IMR-90 (cell line): ENCODE measurements at regions not wholly inside any gene's neighbourhood (a gene's known extent, or its start where the extent isn't known, plus 50 kb on each side); places are given as distances from the start of the nearest gene placed in this dataset.

Experiments
- BHLHE40 ChIP-seq: fragments of 150-350 bp; IDR thresholded peaks from 2 replicates; pipeline ENCODE4 v1.6.1; 2016; ENCODE audit warnings: mild to moderate bottlenecking, low read depth, low read length
- CEBPB ChIP-seq: IDR thresholded peaks from 2 replicates; pipeline ENCODE4 v1.6.1; 2012; ENCODE audit warnings: low read depth, low read length, improper control_type of control experiment
- CHD1 ChIP-seq: IDR thresholded peaks from 2 replicates; pipeline ENCODE4 v1.6.1; 2012; ENCODE audit warnings: low read depth, low read length, improper control_type of control experiment
- CTCF ChIP-seq: conservative IDR thresholded peaks from 2 replicates; pipeline ENCODE4 v1.5.1; 2012; ENCODE audit warnings: mild to moderate bottlenecking, low read depth, low read length, improper control_type of control experiment
- MAFK ChIP-seq: IDR thresholded peaks from 2 replicates; pipeline ENCODE4 v1.6.1; 2012; ENCODE audit warnings: low read depth, low read length, improper control_type of control experiment
- MXI1 ChIP-seq: IDR thresholded peaks from 2 replicates; pipeline ENCODE4 v1.6.1; 2012; ENCODE audit warnings: low read depth, mild to moderate bottlenecking, low read length, moderate library complexity, borderline replicate concordance
- NFE2L2 ChIP-seq: fragments of 150-350 bp; IDR thresholded peaks from 2 replicates; pipeline ENCODE4 v1.6.1; 2016; ENCODE audit warnings: low read depth, mild to moderate bottlenecking, low read length
- POLR2A ChIP-seq: IDR thresholded peaks from 2 replicates; pipeline ENCODE4 v1.6.1; 2012; ENCODE audit warnings: mild to moderate bottlenecking, low read depth, low read length
- RAD21 ChIP-seq: IDR thresholded peaks from 2 replicates; pipeline ENCODE4 v1.6.1; 2012; ENCODE audit warnings: low read length, improper control_type of control experiment
- RCOR1 ChIP-seq: IDR thresholded peaks from 2 replicates; pipeline ENCODE4 v1.6.1; 2012; ENCODE audit warnings: mild to moderate bottlenecking, low read length, improper control_type of control experiment; ENCODE audit not compliant: insufficient replicate concordance
- RFX5 ChIP-seq: IDR thresholded peaks from 2 replicates; pipeline ENCODE4 v1.8.0; 2012; ENCODE audit warnings: low read depth, mild to moderate bottlenecking, low read length, moderate library complexity
- USF2 ChIP-seq: fragments of 150-350 bp; IDR thresholded peaks from 2 replicates; pipeline ENCODE4 v1.6.1; 2017; ENCODE audit warnings: mild to moderate bottlenecking, antibody characterized with exemption, low read length, low read depth
- TF ChIP-seq, protein P1 (sequence below): fragments of 150-350 bp; IDR thresholded peaks from 2 replicates; pipeline ENCODE4 v1.6.1; 2016; ENCODE audit warnings: low read depth, mild to moderate bottlenecking, low read length, moderate library complexity, borderline replicate concordance

GRCh38 chr2:238646281-238646680, 201.6 kb upstream of the TWIST2 start:
- TF ChIP-seq RFX5 (no peak), BHLHE40 (no peak), CTCF (no peak), MXI1 (no peak), USF2 (no peak), POLR2A (no peak), CHD1 (no peak), NFE2L2 (no peak), MAFK (no peak), RAD21 (no peak), RCOR1 (no peak), CEBPB (no peak)
- TF ChIP-seq, protein P1, sequence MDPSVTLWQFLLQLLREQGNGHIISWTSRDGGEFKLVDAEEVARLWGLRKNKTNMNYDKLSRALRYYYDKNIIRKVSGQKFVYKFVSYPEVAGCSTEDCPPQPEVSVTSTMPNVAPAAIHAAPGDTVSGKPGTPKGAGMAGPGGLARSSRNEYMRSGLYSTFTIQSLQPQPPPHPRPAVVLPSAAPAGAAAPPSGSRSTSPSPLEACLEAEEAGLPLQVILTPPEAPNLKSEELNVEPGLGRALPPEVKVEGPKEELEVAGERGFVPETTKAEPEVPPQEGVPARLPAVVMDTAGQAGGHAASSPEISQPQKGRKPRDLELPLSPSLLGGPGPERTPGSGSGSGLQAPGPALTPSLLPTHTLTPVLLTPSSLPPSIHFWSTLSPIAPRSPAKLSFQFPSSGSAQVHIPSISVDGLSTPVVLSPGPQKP: no peak
